ENCODE measurements at regions not wholly inside any gene's neighbourhood (a gene's known extent, or its start where the extent isn't known, plus 50 kb on each side); places are given as distances from the start of the nearest gene placed in this dataset.

GRCh38 chr11:131246663-131247062 lies 123.8 kb upstream of the NTM start:
- ATAC-seq = no peak
- peaks cover 0 to 5% of the 10 kb centered on the region in 2 donors for H3K9me3 Mint-ChIP-seq

GRCh38 chr11:131248588-131248987 lies 121.8 kb upstream of the NTM start:
- no peaks in the 10 kb centered on the region for H3K4me1 Mint-ChIP-seq
- peaks cover 0 to 5% of the 10 kb centered on the region in 2 donors for H3K9me3 Mint-ChIP-seq
- no peak overlapping the region for H3K4me3 Mint-ChIP-seq
- DNase-seq (no peak), ATAC-seq (no peak)
- H3K27me3 Mint-ChIP-seq = peaks cover 43% of the 10 kb centered on the region
- no peak overlapping the region for H3K27ac Mint-ChIP-seq

More at GRCh38 chr11:131246663-131247062, 123.8 kb upstream of the NTM start:
- H3K27ac Mint-ChIP-seq = no peak overlapping the region
- peaks cover 35% of the 10 kb centered on the region for H3K27me3 Mint-ChIP-seq
- DNase-seq = no peak
- no peaks in the 10 kb centered on the region for H3K4me1 Mint-ChIP-seq
- no peak overlapping the region for H3K4me3 Mint-ChIP-seq

DNA sequence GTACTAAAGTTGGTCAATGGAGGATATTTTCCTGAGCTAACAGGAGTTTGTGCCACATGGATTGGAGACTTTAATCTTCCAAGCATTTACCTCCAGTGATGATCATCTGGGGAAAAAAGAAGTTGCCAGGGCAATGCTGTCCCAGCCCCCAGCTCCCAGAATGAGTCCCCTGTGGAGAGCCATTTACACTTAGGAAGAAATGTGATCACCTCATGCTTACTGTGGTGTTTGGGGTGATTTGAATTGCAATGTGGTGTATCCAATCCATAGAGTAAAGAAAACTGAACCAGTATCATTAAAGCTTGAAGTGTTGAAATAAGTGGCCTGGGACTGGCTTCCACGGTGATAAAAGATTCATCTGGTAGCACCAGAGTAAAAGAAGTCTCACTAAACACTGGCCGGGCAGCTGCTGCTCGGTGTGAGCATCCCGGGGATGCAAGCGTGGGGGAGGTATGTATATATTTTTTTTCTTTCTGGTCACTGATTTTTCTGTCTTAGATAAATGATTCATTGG lies 117.2 kb upstream of the NTM start:
- DNase-seq (no peak), ATAC-seq (no peak)
- Mint-ChIP-seq H3K9me3 (peaks cover 0 to 9% of the 10 kb centered on the region in 2 donors), H3K4me1 (no peaks in the 10 kb centered on the region), H3K27me3 (peaks cover 39% of the 10 kb centered on the region), H3K27ac (no peak overlapping the region), H3K4me3 (no peak overlapping the region)

DNA sequence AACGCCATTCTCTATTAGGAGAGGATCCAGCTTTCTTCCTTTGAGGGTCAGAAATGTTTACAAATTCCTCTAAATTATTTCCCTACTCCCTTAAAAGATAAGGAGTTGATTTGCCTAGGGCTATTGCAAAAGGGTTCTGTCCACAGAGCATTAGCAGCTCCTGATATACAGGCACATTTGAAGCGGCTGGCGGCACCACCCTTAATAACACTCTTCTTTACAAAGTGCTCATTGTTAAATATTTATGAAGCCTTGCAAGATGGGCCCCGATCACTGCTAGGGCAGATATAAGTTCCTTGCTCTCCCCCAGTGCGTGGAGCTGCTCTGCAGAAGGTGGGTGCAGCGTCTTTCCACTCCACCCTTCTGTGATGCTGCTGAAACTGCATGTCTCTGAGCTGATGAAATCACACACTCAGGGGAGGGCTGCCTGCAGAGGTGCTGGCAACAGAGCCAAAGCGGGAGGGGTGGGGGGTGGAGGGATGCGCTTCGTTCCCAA lies 116.7 kb upstream of the NTM start:
- no peak overlapping the region for H3K27ac Mint-ChIP-seq

GRCh38 chr11:131254254-131254653 lies 116.2 kb upstream of the NTM start:
- Mint-ChIP-seq H3K4me3 (no peak overlapping the region), H3K9me3 (peaks cover 0 to 15% of the 10 kb centered on the region in 2 donors), H3K4me1 (no peaks in the 10 kb centered on the region), H3K27me3 (peaks cover 46% of the 10 kb centered on the region), H3K27ac (no peak overlapping the region)
- no peak for ATAC-seq
- no peak for DNase-seq

More for the DNA sequence above, 116.7 kb upstream of the NTM start:
- ATAC-seq (no peak), DNase-seq (no peak)
- no peak overlapping the region for H3K4me3 Mint-ChIP-seq
- peaks cover 41% of the 10 kb centered on the region for H3K27me3 Mint-ChIP-seq
- peaks cover 0 to 13% of the 10 kb centered on the region in 2 donors for H3K9me3 Mint-ChIP-seq
- H3K4me1 Mint-ChIP-seq = no peaks in the 10 kb centered on the region

- no peak for ATAC-seq
- Mint-ChIP-seq H3K4me1 (no peaks in the 10 kb centered on the region), H3K27ac (no peak overlapping the region), H3K9me3 (peaks cover 12 to 30% of the 10 kb centered on the region in 2 donors), H3K27me3 (no peaks in the 10 kb centered on the region), H3K4me3 (no peak overlapping the region)
- no peak for DNase-seq
Measured at GRCh38 chr11:131274233-131274632, 96.2 kb upstream of the NTM start.

DNA sequence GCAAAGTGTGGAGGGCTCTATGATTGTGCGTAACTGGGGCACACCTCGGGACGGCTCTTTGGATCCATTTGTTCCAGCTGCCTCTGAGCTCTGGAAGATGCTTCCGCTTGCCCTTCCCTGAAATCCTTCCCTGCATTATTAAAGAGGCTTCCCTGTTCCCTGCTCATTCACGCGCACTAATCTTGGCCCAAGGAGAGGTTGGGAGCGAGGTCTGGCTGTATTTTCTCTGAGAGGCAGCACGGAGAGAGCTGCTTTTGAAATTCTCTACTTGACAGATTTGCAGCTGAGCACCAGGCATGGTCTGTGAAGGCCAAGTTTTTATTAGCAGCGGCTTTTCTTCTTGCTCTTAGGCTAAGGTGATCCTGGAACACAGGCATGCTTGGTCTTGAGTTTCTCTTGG lies 94.8 kb upstream of the NTM start:
- DNase-seq (no peak), ATAC-seq (no peak)
- no peaks in the 10 kb centered on the region for H3K27me3 Mint-ChIP-seq
- peaks cover 9 to 23% of the 10 kb centered on the region in 2 donors for H3K9me3 Mint-ChIP-seq
- H3K4me3 Mint-ChIP-seq = no peak overlapping the region
- no peaks in the 10 kb centered on the region for H3K4me1 Mint-ChIP-seq
- peak overlapping the region in 1 of 2 donors; percentile 42 for H3K27ac Mint-ChIP-seq

GRCh38 chr11:131278472-131278871 lies 91.9 kb upstream of the NTM start:
- no peaks in the 10 kb centered on the region for H3K27me3 Mint-ChIP-seq
- peak overlapping the region in 1 of 2 donors; percentile 34 for H3K27ac Mint-ChIP-seq
- DNase-seq (no peak), ATAC-seq (no peak)
- H3K4me1 Mint-ChIP-seq = no peaks in the 10 kb centered on the region
- H3K9me3 Mint-ChIP-seq = peaks cover 0 to 7% of the 10 kb centered on the region in 2 donors
- H3K4me3 Mint-ChIP-seq = no peak overlapping the region

DNA sequence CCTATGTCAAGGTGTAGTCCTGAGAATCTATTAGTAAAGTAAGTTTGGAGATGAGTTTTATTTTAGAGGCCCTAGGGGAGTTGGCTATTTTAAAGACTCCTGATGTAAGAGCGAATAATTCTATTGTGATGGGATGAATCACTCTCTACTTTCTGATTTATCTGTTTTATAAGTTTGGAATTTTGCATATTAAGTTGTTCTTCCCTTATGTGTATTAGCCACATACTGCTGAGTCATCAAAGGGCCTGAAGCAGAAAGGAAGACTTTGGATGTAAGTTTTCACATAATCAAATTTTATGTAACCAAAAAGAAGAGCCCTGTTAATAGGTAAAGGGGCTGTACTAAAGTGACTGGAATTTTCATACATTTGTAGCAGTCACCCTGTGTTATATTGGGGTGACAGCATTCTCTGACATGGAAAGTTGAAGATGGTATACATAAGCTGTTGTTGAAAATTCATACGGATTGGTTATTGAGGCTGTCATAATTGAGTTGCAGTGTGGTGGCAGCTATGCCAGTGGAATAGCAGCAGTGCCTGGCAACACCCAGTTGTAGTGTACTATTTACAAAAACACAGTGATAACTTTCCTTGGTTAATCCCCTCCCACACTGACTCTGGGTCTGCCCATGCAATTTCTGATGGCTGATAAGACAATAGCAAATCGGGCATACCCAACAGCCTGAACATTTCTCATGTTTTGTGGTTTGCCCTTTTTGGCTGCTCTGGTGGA lies 90.6 kb upstream of the NTM start:
- H3K4me1 Mint-ChIP-seq = no peaks in the 10 kb centered on the region
- no peak overlapping the region for H3K4me3 Mint-ChIP-seq
- H3K27ac Mint-ChIP-seq = no peak overlapping the region
- no peaks in the 10 kb centered on the region for H3K27me3 Mint-ChIP-seq
- no peak for ATAC-seq
- peaks cover 0 to 7% of the 10 kb centered on the region in 2 donors for H3K9me3 Mint-ChIP-seq
- DNase-seq = no peak

GRCh38 chr11:131281316-131281715 lies 89.1 kb upstream of the NTM start:
- no peak for DNase-seq
- no peak overlapping the region for H3K4me3 Mint-ChIP-seq

DNA sequence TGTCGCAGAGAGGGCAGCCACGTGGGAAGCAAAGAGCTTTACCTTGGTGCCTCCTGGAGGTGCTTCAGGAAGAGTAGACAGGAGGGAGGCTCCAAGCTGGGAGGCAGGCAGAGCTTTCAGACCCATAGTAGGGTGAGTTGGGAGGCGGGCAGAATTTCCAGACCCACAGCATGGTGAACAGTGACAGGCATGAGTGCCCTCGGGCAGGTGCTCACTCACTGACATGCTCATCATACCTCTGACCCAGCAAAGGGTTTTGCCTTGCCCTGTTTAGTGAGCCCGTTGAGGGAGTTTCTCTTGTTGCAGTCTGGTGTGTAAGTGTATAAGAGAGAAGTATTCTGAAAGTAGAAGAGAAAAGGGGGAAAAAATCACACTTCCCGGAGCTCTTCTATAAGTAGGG lies 86.4 kb upstream of the NTM start:
- ATAC-seq = no peak

More at GRCh38 chr11:131281316-131281715, 89.1 kb upstream of the NTM start:
- Mint-ChIP-seq H3K27me3 (no peaks in the 10 kb centered on the region), H3K27ac (no peak overlapping the region), H3K9me3 (peaks cover 0 to 7% of the 10 kb centered on the region in 2 donors), H3K4me1 (no peaks in the 10 kb centered on the region)
- ATAC-seq = no peak

DNA sequence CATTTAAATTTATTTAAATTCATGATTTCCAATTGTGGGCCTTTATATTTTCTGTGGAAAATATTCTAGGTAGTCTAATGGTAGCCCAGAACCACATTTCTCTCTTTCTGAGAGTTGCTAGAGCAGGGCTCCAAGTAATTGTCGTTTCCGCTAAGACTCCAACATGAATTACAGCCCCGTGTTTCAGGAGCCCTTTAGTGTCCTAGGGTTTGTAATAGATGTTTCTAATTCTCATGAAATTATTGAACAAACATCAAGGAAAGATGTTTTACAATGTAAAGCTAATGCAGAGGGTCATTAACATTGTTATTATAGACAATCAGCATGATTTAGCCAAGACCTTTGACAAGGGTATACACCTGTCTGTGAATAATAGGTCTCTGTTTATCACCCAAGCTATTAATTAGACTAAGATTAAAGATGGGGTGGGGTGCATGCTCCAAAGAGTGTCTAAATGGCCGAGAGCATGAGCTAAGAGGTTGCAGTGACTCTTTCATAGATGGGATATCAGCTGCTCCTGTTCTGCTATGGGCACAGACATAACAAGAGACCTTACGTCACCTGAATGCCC lies 81.8 kb upstream of the NTM start:
- H3K27me3 Mint-ChIP-seq = no peaks in the 10 kb centered on the region
- H3K9me3 Mint-ChIP-seq = no peaks in the 10 kb centered on the region
- no peaks in the 10 kb centered on the region for H3K4me1 Mint-ChIP-seq
- no peak for DNase-seq
- ATAC-seq = no peak
- H3K4me3 Mint-ChIP-seq = no peak overlapping the region
- no peak overlapping the region for H3K27ac Mint-ChIP-seq

More for the DNA sequence above, 86.4 kb upstream of the NTM start:
- H3K4me1 Mint-ChIP-seq = no peaks in the 10 kb centered on the region
- H3K27ac Mint-ChIP-seq = no peak overlapping the region
- no peak for DNase-seq
- no peak overlapping the region for H3K4me3 Mint-ChIP-seq
- peaks cover 0 to 4% of the 10 kb centered on the region in 2 donors for H3K9me3 Mint-ChIP-seq
- no peaks in the 10 kb centered on the region for H3K27me3 Mint-ChIP-seq

- Mint-ChIP-seq H3K4me3 (no peak overlapping the region), H3K27me3 (no peaks in the 10 kb centered on the region)
- no peak for ATAC-seq
Measured at GRCh38 chr11:131290185-131290584, 80.2 kb upstream of the NTM start.

GRCh38 chr11:131295986-131296385 lies 74.4 kb upstream of the NTM start:
- Mint-ChIP-seq H3K27ac (peak overlapping the region in 1 of 2 donors; percentile 65), H3K9me3 (peaks cover 5 to 21% of the 10 kb centered on the region in 2 donors), H3K4me3 (no peak overlapping the region), H3K4me1 (no peaks in the 10 kb centered on the region), H3K27me3 (peaks cover 24% of the 10 kb centered on the region)
- ATAC-seq = no peak
- no peak for DNase-seq

More at GRCh38 chr11:131290185-131290584, 80.2 kb upstream of the NTM start:
- Mint-ChIP-seq H3K27ac (no peak overlapping the region), H3K4me1 (no peaks in the 10 kb centered on the region), H3K9me3 (peaks cover 0 to 5% of the 10 kb centered on the region in 2 donors)
- DNase-seq = no peak

- Mint-ChIP-seq H3K4me1 (no peaks in the 10 kb centered on the region), H3K9me3 (peaks cover 5 to 21% of the 10 kb centered on the region in 2 donors), H3K4me3 (no peak overlapping the region), H3K27me3 (peaks cover 31% of the 10 kb centered on the region), H3K27ac (no peak overlapping the region)
- DNase-seq = no peak
- ATAC-seq = no peak
Measured at GRCh38 chr11:131297441-131297840, 73.0 kb upstream of the NTM start.
